GM21515 (cell line): ENCODE measurements at regions not wholly inside any gene's neighbourhood (a gene's known extent, or its start where the extent isn't known, plus 50 kb on each side); places are given as distances from the start of the nearest gene placed in this dataset.

ENCODE experiments used
- ATAC-seq: cut with Tn5 transposase; IDR thresholded peaks from one replicate; pipeline ENCODE4 v1.9.1; 2021; ENCODE audit not compliant: unreplicated experiment

GRCh38 chr4:45647823-45648222 lies 476.0 kb downstream of the GABRG1 start:
- ATAC-seq: no peak

GRCh38 chr4:45646885-45647590 lies 476.8 kb downstream of the GABRG1 start:
- no peak for ATAC-seq

GRCh38 chr4:45640281-45640680 lies 483.6 kb downstream of the GABRG1 start:
- ATAC-seq: no peak

GRCh38 chr4:45638641-45639040 lies 485.2 kb downstream of the GABRG1 start:
- ATAC-seq: no peak

- ATAC-seq: no peak
Observed at GRCh38 chr4:45636175-45636574, 487.7 kb downstream of the GABRG1 start.

- no peak for ATAC-seq
Observed at GRCh38 chr4:45629717-45630116, 494.1 kb downstream of the GABRG1 start.

GRCh38 chr4:45621971-45622370 lies 501.9 kb downstream of the GABRG1 start:
- no peak for ATAC-seq

GRCh38 chr4:45620808-45621207 lies 503.0 kb downstream of the GABRG1 start:
- no peak for ATAC-seq

GRCh38 chr4:45596379-45597101 lies 527.3 kb downstream of the GABRG1 start:
- no peak for ATAC-seq

- ATAC-seq: no peak
Observed at GRCh38 chr4:45580334-45580733, 543.5 kb downstream of the GABRG1 start.

GRCh38 chr4:45578874-45579273 lies 545.0 kb downstream of the GABRG1 start:
- no peak for ATAC-seq

- ATAC-seq: no peak
Observed at GRCh38 chr4:45576275-45576674, 547.6 kb downstream of the GABRG1 start.

GRCh38 chr4:45569619-45570018 lies 554.2 kb downstream of the GABRG1 start:
- ATAC-seq: no peak

- no peak for ATAC-seq
Observed at GRCh38 chr4:45568694-45569093, 555.2 kb downstream of the GABRG1 start.

- no peak for ATAC-seq
Observed at GRCh38 chr4:45566896-45567603, 556.8 kb downstream of the GABRG1 start.

- ATAC-seq: no peak
Observed at GRCh38 chr4:45554423-45554822, 569.4 kb downstream of the GABRG1 start.

- ATAC-seq: no peak
Observed at GRCh38 chr4:45550766-45551366, 573.0 kb downstream of the GABRG1 start.

- no peak for ATAC-seq
Observed at GRCh38 chr4:45539142-45539814, 584.6 kb downstream of the GABRG1 start.

GRCh38 chr4:45530498-45530897 lies 593.4 kb downstream of the GABRG1 start:
- ATAC-seq: no peak

- ATAC-seq: no peak
Observed at GRCh38 chr4:45527160-45527559, 596.7 kb downstream of the GABRG1 start.

GRCh38 chr4:45518832-45519231 lies 605.0 kb downstream of the GABRG1 start:
- no peak for ATAC-seq
